Left renal cortex interstitium (tissue), 4 donors: ENCODE measurements at regions not wholly inside any gene's neighbourhood (a gene's known extent, or its start where the extent isn't known, plus 50 kb on each side); places are given as distances from the start of the nearest gene placed in this dataset.
"Not testable (repeated sequence)": the region's sequence is repeated elsewhere in the genome, so short reads cannot be mapped to it uniquely, and the experiment has no call there.

Source experiments
- DNase-seq, 4 donors: peaks; one replicate each; pipeline ENCODE4 v3.0.0-alpha.2; 2013; ENCODE audit warnings: low read depth in 4 of 4, low spot score in 2 of 4, missing footprints in 1 of 4

DNA sequence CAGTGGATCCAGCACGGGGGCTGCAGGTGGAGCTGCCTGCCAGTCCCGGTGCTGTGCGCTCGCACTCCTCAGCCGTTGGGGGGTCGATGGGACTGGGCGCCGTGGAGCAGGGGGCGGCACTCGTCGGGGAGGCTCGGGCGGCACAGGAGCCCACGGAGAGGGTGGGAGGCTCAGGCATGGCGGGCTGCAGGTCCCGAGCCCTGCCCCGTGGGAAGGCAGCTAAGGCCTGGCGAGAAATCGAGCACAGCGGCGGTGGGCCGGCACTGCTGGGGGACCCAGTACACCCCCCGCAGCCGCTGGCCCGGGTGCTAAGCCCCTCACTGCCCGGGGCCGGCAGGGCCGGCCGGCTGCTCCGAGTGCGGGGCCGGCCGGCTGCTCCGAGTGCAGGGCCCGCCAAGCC lies 52.3 kb upstream of the MARK1 start:
- not testable (repeated sequence) for DNase-seq

DNA sequence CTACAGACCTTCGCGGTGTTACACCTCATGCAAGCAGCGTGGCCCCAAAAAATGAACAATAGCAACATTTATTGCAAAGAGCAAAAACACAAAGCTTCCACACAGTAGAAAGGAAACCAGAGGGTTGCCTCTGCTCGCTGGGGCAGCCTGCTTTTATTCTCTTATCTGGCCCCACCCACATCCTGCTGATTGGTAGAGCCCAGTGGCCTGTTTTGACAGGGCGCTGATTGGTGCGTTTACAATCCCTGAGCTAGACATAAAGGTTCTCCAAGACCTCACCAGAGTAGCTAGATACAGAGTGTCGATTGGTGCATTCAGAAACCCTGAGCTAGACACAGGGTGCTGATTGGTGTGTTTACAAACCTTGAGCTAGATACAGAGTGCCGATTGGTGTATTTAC lies 52.8 kb upstream of the MARK1 start:
- DNase-seq, result not testable (repeated sequence)

DNA sequence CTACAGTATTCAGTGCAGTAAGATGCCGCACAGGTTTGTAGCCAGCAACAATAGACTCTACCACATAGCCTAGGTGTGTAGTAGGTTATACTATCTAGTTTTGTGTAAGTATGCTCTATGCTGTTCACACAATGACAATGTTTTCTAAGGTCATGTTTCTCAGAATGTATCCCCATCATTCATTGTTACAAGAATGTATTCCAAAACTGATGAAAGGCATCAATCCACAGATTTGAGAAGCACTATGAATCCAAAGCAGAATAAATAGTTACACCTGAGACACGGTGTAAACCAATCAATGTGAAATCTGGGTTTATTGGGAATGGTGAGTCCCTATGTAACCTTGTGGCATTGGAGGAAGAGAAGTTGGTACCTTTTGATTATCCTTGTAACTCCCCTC lies 54.5 kb upstream of the MARK1 start:
- no peak for DNase-seq

DNA sequence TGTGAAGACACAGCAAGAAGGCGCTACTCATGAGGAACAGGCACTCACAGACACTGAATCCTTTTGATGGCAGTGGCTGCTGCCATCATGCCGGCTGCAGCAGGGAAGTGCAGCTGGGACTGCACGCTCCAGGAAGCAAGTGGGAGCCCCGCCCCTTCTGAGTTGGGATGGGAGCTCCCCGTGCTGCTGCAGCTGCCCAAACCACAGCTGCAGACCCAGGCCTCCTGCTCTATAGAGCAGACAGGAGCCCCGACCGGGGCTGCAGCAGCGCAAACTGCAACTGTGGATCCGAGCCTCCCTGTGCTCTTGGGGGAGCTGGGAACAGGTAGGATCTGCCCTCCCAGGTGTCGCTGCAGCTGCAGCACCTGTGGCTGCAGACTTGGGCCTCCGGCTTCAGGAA lies 65.2 kb upstream of the MARK1 start:
- DNase-seq, result no peak

DNA sequence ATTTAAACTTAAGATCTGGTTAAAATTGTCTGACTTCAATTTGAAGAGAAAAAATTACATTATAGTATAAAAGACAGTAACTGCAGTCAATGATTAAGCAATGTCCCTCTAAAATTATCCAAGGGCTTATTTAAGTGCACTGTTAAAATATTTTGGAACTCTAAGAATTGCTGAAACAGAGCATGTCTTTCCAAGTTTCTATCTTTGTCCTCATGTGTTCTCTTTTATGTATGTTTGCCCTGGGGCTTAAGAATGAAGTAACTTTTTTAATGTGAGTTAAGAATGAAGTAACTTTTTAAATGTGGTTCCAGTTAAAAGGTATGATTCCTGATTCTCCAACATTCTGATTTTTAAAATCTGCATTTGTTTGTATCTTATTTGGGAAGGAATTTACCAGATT lies 69.0 kb upstream of the MARK1 start:
- DNase-seq, result no peak

DNA sequence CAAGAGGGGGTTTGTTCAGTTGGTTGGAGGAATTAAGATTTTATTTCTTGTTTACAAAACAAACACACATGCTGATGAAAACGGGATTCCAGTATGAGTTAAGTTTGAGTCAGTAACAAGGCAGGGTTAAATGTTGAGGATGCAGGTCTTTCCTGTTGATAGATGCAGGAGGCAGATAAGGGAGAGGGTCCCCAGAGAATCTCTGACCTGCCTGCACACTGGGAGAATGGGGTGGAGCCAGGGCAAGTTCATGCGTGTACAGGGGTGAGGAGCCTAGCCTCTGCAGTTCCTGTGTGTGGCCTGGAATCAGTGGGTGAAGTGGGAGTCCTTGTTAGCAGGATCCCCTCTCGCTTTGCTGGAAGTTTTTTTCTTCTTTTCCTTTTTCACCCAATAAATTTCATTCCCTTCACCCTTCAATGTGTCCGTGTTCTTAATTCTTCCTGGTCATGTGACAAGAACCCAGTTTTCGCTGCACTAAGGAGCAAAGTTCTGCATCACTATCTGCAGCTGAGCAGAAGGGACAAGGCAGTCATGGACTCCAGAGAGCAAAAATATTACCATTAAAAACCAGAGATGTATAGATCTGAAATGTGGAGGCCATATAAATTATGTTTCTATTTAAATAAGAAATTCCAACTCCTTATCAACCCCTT lies 69.9 kb upstream of the MARK1 start:
- DNase-seq, result no peak

DNA sequence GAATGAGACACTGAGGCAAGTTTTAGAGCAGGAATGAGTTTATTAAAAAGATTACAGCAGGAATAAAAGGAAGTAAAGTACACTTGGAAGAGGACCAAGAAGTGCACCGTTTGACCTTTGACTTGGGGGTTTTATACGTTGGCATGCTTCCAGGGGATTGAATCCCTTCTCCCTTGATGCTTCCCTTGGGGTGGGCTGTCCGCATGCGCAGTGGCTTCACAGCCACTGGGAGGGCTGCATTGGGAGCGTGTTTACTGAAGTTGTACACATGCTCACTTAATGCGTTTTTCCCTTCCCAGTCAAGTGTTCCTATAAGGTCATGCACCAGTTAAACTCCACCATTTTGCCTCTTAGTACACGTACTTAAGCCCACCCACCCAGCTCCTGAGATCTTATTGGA lies 72.4 kb upstream of the MARK1 start:
- DNase-seq, result no peak

DNA sequence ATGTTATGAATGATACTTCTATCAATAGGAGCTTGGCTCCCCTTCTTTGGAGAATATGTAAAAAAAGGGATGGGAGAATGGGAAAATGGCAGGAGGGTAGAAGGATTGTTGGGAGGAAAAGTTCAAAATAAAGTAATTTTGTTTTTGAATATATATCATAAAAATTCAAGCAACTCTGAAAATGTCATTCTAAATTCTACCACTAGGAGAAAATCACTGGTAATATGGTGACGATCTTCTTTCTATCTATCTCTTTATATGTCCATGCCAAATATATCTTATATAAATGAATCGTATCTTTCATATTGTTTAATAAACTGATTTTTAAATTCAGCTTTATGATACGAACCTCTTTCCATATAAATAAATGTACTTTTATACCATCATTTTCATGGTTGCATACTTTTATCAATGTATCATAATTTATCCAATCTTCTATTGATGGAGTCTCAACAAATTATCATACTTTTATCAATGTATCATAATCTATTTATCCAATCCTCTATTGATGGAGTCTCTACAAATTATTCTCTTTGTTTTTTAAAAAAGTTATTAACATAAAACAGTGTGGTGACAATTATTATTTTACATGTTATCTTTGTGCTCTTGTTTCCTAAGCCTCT lies 73.7 kb upstream of the MARK1 start:
- no peak for DNase-seq

DNA sequence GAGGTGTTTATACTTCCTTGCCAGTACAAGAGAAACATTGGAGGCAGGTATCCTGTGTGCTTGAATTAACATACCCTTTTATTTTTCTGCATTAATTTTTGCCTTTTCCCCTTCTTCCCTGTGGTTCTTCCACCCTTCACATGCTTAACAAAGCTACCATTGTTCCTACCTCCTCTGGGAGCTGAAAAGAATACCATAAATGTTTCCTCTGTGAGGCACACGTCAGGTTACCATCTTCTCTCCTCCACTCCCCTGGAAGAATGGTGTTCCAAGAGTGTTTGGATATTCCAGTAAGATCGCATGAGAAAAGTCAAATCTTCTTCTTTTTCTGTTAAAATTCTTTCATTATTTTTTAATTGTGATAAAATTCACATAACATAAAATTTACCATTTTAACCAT lies 74.6 kb upstream of the MARK1 start:
- no peak for DNase-seq

DNA sequence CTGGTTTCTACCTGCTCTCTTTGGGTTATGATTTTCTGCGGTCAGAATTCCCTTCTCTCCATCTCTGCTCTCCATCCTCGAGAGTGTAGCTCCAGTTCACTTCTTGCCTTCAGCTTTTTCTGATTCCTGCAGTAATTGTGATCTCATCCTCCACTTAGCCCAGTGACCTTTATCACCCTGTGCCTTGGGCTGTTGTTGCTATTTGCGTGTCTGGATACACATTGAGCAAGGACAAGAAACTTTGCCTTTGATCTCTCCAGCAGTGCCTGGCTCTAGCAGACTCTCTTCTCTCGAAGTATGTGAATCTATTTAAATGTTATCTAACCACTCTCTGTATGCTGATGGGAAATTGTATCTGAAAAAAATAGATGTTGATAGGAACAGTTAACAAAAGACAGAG lies 76.4 kb upstream of the MARK1 start:
- DNase-seq, result peak in 1 of 4 donors; percentile 9

DNA sequence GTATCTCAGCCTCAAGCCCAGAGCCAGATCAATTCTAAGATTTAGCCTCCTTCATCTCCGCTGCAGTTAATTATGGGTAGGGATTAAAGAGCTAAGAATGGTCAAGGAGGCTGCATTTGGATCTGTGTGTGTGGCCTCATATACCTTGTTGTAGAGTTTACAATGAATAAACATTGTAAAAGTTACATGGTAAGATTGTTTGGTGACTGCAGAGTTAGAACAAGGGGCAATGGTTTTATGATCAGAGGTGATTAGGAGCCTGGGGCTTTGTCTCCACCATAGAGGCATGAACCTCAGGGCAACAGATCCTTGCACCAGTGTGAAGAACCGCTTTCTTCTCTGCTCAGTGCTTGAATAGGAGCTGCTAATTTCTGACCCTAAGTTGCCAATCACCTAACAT lies 77.0 kb upstream of the MARK1 start:
- no peak for DNase-seq

DNA sequence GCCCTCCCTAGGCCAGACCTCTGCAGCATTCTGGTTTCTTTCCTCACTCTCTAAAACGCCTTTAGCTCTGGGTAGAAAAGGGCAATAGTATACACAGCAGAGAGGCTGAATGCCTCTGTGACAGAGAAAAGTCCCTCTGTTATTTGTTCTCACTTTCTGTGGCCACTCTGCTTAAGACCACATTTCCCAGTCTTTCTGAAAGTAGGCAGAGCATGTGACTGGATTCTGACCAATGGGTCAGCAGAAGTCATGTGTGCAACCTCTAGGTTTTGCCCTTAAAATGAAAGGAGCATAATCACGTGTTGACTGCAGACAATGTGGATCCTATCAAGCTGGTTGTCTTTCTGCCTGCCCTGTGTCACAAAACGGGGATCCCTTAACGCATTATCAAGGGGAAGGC lies 79.7 kb upstream of the MARK1 start:
- no peak for DNase-seq

DNA sequence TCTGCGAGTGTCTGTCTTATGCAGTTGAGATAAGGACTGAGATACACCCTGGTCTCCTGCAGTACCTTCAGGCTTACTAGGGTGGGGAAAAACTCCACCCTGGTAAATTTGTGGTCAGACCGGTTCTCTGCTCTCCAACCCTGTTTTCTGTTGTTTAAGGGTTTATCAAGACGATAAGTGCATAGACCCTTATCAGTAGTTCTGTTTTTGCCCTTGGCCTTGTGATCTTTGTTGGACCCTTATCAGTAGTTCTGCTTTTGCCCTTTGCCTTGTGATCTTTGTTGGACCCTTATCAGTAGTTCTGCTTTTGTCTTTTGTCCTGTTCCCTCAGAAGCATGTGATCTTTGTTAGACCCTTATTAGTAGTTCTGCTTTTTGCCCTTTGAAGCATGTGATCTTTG lies 83.3 kb upstream of the MARK1 start:
- DNase-seq, result not testable (repeated sequence)

DNA sequence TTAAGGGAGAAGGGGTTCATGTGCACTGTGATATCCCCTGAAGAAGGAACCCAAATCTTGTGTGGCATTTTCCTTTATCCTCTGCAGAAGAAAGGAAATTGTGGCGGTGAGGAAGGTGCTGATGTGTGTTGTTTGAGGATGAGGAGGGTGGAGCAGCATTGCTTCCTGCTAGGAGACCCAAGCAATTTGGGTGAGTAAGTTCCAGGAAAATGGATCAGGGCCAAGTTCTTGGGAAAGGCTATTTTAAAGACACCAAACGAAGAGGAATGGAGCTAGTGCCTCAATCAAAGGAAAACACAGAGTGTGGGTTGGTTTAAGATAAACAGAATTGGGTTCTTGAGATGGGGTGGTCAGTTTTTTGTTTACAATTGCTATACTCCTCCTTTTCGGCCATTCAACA lies 86.7 kb upstream of the MARK1 start:
- DNase-seq, result no peak

DNA sequence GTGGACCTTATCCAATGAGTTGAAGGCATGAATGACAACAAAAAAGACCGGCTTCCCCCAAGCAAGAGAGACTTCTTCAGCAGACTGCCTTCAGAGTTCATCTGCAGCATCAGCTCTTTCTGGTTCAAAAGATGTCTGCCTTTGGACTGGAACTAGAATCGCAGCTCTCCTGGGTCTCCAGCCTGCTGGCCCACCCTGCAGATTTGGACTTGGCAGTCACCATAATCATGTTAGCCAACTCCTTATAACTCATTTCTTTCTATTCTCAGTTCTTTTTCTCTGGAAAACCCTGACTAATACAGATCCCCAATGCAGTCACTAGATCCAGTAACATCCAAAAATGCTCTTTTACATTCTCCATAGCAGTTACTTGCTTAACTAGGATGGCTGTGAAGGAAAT lies 89.2 kb upstream of the MARK1 start:
- no peak for DNase-seq

DNA sequence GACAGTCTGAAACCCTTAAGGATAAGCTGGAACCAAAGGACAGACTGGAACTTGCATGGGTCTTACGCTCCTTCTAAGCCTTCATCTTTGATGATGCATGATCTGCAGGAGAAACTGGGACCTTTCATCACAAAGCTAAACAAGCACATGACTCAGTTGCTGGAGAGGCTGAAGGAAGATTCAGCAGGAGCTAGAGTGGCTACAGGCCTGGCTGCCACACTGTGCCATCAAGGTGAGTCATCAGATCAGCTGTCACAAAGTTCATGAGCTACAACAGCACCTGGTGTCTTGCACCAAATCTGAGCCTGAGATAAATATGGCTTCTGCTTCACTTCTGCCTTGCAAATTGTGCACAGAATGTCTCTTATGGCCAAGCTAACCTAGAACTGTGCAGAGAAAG lies 95.5 kb upstream of the MARK1 start:
- DNase-seq, result no peak

DNA sequence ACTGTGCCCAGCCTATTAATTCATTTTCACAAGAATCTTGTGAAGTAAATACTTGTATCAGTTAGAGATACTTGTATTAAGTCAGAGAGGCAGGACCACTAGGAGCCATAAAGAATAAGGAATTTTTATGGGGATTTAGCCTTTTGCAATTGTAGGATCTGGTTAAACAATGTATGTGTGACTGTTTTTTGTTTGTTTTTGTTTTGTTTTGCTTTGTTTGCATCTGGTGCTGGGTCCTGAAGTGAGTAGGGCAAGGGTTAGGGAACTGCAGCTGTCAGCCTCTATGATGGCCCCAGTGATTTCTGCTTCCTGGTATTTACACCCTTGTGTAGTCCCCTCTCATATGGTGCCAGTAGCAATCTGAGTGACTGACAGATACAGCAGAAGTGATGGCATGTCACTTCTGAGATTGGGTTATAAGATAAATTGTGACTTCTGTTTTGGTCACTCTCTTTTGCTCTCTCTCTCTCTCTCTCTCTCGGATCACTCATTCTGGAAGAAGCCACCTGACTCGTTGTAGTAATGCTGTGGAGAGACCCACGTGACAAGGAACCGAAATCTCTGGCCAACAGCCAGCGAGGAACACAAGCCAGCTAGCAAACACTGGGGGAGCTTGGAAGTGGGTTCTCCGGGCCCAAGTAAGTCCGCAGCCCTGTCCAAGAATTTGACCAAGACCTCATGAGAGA lies 96.2 kb upstream of the MARK1 start:
- no peak for DNase-seq

DNA sequence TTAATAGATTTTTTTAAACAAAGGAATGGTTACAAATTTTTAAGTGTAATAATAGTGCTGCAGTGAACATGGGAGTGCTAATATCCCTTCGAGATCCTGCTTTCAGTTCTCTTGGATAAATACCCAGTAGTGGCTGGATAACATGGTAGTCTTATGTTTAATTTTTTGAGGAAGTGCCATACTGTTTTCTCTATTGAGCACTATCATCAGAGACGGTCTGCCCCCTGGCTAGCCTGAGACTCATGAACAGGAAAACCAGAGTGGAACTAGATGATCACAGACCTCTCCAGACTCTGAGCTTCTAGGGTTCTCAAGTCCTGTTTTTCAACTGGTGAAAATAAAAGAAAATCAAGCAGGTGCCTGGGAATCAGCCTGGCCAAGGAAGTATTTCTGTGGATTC lies 97.3 kb upstream of the MARK1 start:
- no peak for DNase-seq

DNA sequence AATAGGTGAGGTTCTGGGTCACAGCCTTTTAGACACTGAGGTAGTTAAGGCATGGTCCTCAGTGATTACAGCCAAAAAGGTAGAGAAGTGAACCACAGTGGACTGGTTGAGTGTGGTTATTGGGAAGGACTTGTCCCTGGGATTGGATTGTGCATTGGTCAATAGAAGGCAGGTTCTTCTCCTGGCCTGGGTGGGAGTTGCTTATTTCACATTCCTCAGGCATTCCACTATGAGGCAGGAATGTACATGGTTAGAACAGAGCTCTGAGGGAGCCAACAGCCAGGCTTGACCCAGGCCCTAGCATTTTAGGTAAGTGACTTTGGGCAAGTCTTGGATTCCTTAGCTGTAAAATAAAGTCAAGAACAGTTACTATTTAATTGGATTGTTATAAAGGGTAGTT lies 97.9 kb upstream of the MARK1 start:
- no peak for DNase-seq

DNA sequence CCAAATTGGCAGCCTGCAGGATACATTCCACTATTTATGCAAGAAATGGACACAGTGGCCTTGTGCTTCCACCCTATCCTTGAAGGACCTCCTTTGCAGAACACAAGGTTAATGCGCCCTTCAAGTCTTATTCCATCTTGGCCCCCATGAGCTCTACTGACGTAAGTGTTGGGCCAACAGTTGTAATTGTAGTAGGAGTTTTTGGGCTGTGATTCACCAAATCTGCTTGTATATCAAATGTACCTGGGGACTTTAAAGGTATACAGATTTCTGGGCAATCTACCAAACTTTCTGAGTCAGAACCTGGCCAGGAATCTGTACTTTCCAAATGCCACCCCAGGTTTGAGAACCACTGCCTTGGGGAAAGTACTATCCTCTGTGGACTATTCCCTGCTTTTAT lies 100.9 kb upstream of the MARK1 start:
- DNase-seq, result no peak

DNA sequence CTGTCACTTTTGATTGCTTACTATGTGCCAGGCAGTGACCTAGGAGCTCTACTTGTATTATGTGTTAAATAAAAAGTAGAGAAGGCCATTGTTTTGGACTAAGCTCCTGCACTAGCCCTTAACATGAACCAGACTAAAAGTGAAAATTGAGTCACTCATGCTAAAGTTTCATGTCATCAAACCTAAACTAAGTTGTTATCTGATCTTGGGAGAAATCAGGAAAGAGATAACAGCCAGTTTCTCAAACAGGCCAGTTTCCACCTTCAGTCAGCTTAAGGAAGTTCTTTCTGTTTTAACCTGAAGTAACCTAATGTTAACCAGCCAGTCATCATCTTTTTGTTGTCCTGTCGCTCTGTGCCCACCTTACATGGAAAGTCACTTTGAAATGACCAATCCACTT lies 102.1 kb upstream of the MARK1 start:
- DNase-seq, result no peak

DNA sequence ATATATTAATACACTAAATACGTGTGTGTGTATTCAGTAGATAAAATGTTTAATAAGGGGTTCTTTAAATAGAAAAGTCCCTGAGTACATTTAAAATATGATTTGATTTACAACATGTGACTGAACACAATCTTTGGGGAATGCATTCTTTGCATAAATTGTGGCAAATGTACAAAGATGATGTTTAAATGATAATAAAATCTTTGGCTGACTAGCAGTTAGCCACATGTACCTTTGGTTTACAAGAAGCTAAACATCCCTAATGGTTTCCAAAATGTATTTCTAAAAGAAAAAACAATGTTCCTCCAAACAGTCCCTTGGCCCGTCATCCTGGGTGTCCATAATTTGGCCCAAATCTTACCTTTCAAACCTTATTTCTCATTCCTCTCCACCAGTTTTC lies 106.4 kb upstream of the MARK1 start:
- DNase-seq, result no peak
